Smooth muscle cell of the brain vasculature (primary cell): ENCODE measurements at regions not wholly inside any gene's neighbourhood (a gene's known extent, or its start where the extent isn't known, plus 50 kb on each side); places are given as distances from the start of the nearest gene placed in this dataset.

Experiments used
- DNase-seq: peaks from one replicate; pipeline ENCODE4 v3.0.0-alpha.2; 2012; ENCODE audit warnings: low read depth, low spot score

GRCh38 chr1:29651684-29652665 is 415.7 kb downstream of the PTPRU start:
- DNase-seq = no peak

- DNase-seq = no peak
These were observed 414.9 kb downstream of the PTPRU start for GRCh38 chr1:29651246-29651645.

- DNase-seq = no peak
These were observed 414.2 kb downstream of the PTPRU start for GRCh38 chr1:29650476-29650875.

DNA sequence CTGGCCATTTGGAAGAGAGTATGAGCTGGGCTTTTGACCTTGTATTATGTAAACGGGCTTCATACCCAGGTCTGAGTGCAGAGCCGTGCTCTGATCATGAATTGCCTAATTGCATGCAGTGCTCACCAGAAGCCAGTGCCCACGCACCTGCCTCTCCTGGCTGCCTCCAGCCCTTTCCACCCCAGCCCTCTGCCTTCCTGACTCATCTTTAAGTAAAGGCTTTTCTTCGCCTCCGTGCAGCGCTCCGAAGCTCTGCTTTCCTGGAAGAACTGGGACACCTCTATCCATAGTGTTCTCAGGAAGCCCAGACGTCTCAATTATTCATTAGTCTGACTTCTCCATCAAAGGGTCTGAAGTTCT is 413.7 kb downstream of the PTPRU start:
- DNase-seq = no peak

DNA sequence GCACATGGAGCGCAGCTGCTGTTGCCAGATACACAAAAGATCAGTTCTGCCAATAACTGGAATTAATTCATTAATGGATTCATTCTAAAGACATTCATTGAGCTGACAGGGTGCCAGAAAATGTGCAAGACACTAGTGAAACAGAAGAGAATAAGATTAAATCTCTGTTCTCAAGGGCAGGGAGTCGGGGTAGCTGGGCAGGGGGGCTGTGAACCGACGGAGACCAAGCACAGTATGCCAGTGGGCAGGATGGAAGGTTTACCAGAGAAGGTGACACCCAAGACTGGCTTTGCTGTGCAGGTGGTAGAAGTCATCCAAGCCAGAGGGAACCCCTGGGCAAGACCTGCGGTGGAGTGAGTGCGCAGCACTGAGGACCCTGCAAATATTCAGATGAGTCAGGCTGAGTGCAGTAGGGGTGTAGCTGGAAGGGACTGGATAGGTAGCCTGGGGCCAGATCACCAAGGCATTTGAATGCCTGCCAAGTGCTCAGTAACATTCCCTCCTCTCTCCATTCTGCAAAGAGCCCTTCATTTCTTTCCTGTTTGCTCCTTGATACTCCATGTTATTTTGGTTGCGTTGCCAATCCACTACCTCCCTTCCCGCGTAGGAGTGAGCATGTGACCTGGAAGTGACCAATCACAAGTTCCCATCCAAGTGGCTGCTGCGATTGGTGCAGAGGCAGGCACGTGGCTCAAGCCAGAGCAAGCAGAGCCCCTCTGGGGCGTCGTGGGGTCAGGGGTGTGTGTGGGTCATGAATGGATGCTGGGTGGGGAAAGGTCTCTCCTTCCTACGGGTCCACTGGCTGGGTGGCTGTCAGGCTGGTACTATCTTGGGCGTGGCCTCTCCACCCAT is 413.1 kb downstream of the PTPRU start:
- no peak for DNase-seq

DNA sequence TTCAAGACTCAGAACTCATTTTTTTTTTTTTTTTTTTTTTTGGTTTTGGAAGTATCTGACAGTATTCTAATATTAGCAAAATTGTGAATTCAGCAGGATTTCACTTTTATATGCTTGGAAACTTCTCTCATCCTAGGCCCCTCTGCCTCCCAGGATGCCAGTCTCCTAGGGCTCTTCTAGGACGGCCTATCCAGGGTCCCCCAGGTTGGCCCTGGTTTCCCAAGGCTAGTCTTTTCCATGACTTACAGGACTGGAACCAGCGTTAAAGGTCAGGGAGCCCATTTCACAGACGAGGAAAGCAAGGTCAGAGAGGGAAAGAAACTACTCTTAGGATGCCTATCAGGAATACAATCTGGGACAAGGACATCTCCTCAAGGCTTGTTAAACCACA is 412.5 kb downstream of the PTPRU start:
- no peak for DNase-seq

GRCh38 chr1:29648026-29648425 is 411.7 kb downstream of the PTPRU start:
- no peak for DNase-seq

DNA sequence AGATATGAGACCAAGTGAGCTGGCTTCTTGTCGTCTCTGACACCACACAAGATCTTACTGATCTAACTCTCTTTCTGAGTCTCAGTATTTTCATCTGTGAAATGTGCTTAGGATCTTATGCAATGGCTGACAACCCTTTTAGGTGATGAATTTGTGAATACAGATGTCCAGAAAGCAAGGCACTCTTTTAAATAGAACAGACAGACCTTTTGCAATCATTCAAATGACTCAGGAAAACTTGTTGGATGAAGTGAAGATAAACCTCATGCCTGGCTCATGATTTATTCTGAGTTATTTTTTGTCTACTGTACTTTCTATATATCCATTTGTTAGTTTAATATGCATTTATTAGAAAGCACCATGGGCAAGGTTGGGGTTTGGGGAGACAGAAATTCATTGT is 411.3 kb downstream of the PTPRU start:
- no peak for DNase-seq

DNA sequence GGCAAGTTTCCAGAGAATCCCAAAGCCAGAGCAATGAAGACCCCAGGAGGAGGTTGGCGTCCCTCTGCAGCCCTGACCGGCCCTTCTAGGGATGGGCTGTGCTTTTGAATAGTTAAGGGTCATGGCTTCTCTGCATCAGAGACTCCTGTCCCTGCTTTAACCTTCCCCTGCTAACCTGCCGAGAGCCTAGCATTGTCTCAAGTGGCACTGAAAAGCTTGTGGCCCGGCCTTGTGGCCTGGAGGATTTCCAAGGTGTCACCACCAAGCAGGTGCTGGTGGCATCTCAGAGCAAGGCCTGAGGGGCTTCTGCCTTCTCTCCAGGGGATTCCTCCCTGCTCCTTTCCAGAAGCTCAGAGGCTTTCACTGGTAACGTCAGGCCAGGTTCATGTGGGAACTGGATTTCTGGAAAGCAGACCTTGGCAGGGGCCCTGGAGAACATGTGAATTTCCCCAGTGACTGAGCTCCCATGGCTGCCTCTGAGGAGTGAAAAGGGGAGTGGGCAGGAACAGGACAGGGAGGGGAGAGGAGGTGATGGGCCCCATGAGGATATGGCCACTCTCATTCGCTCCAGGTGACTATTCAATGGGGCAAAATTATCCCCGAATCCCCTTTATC is 409.9 kb downstream of the PTPRU start:
- DNase-seq = no peak

DNA sequence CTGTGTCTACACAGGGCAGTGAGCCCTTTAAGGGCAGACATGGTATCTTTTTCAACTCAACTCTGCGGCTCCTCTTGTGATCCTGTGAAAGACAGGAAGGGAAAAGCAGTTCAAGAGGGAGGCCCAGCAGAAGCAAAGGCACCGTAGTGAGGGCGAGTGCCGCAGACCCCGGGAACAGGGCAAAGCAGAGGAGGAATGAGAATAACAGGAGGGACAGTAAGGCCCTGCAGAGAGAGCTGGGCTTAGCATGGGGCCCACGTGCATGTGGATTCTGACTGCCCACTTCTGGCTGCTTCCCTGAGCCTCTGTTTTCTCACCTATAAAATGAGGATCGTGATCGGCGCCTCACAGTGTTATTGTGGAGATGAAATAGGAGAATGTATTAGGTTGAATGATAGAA is 409.3 kb downstream of the PTPRU start:
- no peak for DNase-seq

- DNase-seq = no peak
These were observed 408.5 kb downstream of the PTPRU start for GRCh38 chr1:29644812-29645211.

DNA sequence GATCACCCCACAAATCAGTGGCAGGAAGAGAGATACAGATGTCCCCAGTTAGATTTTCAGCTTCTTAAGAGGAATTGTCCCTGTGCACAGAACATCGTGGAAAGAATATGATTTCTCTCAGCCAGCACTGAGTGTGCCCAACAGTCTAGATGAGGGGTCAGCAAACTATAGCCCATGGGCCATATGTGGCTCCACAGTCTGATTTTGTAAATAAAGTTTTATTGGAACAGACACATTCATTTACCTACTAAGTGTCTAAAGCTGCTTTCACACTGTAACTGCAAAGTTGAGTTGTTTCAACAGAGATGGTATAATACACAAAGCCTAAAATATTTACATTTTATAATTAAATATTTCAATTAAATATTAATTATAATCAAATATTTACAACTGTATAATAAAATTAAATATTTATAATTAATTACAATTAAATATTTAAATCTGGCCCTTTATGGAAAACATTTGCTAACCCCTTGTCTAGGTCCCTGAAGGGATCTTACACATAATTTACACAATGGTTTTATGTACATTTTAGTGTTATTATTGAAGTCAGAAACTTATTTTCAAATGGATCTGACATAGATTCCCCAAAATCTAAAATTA is 407.6 kb downstream of the PTPRU start:
- DNase-seq = no peak

DNA sequence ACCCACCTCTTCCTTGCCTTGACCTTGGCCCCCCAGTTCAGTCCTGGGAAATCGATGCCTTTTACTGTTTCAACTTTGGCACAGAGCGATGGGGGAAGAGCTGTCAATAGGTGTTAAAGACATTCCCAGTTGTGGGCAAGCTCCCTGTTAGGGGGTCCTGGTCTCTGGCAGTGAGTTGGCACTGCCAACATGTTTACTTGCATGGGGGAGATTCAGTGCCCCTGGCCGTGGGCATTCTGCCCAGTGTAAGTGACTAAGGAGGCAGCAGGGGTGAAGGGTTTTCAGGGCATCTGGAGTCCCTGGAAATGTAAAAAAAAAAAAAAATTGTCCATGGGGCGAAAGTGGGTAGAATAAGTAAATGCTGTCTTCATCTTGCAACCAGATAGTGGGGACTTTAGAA is 407.0 kb downstream of the PTPRU start:
- DNase-seq = no peak

- no peak for DNase-seq
These were observed 406.2 kb downstream of the PTPRU start for GRCh38 chr1:29642519-29642918.

GRCh38 chr1:29641921-29642320 is 405.6 kb downstream of the PTPRU start:
- no peak for DNase-seq

DNA sequence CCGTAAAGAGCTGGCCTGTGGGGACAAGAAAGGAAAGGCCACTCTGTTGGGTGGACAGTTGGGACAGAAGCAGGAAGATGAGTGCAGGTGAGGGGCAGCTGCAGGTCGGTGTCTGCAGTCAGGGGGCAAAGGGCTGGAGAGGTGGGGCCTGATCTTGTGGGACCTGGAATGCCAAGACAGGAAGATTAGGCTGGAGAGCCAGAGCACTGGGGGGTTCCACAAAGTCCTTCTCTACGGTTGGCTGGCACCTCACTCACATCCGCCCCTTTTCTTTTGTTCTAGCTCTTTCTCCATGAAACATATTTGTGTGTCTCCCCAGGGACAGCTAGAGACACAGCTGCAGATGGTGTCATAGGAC is 404.1 kb downstream of the PTPRU start:
- DNase-seq = no peak

DNA sequence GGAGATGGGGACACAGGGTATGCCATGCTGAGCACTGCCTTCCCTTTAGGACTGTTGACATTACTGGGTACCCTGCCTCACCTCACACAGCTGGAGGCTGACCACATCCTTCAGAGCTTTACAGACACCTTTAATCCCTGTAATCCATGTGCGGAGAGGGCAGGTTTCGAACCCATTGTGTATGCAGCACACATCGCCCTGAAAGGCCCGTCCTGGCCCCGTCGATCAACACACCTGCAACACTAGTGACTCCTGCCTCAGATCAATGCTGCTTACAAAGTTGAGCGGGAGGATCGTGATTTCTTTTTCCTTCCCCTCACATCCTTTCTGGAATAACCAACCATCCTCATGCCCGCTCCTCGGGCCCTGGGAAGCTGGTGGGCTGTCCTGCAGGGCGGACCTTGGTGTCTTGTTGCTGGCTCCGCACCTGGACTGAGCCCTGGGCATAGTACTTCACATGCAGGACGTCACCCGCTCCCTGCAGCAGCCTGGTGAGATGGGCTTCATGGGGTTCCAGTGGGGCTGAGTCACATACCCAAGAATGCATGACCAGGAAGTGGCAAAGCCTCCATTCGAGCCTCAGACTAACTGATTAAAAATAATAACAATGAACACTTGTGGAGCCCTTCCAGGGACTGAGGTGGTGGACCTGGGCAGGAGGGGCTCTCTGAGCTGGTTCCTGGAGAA is 403.6 kb downstream of the PTPRU start:
- DNase-seq = peak; percentile 20

DNA sequence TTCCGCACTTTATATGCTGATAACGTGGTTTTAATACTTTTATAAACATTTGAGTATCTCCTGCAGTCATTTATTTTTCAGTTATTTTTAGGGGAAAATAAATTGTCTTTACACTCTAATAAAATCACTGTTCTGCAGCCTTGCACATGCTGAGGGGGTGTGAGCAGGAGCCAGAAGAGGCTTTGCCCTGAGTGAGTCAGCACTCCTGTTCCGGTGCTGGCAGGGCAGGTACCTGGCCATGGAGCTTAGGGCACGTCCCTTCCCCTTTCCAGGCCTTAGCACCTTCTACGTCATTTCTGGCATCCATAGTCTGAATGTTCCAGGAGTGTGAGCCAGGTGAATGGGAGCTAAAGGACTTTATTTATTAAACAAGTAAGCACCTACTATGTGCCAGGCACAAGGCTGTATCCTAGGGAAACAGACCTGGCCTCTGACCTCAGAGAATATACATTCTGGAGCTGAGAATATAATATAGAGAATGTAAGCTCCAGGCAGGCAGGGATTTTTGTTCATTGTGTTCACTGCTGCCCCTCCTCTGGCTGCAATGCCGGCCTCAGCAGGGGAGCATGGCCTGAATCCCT is 402.9 kb downstream of the PTPRU start:
- DNase-seq = no peak

- DNase-seq = no peak
These were observed 402.0 kb downstream of the PTPRU start for GRCh38 chr1:29638281-29638680.

GRCh38 chr1:29636936-29637335 is 400.6 kb downstream of the PTPRU start:
- DNase-seq = no peak
